Retinal pigment epithelial cell (primary cell): ENCODE measurements at regions not wholly inside any gene's neighbourhood (a gene's known extent, or its start where the extent isn't known, plus 50 kb on each side); places are given as distances from the start of the nearest gene placed in this dataset.
A peak's percentile ranks its signal among the peaks of the same experiment; 100 is the strongest.

Experiments
- DNase-seq: peaks from one replicate; pipeline ENCODE4 v3.0.0-alpha.2; 2010; ENCODE audit warnings: low read depth
- H3K4me3 ChIP-seq: 2 replicates; pipeline ENCODE4 v1.5.1; 2011; ENCODE audit warnings: mild to moderate bottlenecking, low read length, control low read depth, moderate library complexity
- CTCF ChIP-seq: conservative IDR thresholded peaks from 2 replicates; pipeline ENCODE4 v1.5.1; 2011; ENCODE audit warnings: low read depth, low read length, control low read depth, inconsistent platforms

GRCh38 chr20:40565682-40566040, 123.4 kb downstream of the MAFB start:
- no peak for TF ChIP-seq CTCF
- DNase-seq = no peak
- H3K4me3 ChIP-seq = no peak overlapping the region

- H3K4me3 ChIP-seq = no peak overlapping the region
- DNase-seq = peak; percentile 53
- TF ChIP-seq CTCF = no peak
Observed at GRCh38 chr20:40565001-40565681, 123.9 kb downstream of the MAFB start.

GRCh38 chr20:40563296-40563950, 125.6 kb downstream of the MAFB start:
- no peak for TF ChIP-seq CTCF
- no peak overlapping the region for H3K4me3 ChIP-seq
- DNase-seq = peak; percentile 38

GRCh38 chr20:40562031-40562430, 127.0 kb downstream of the MAFB start:
- DNase-seq = no peak
- TF ChIP-seq CTCF = no peak
- H3K4me3 ChIP-seq = no peak overlapping the region

- H3K4me3 ChIP-seq = no peak overlapping the region
- TF ChIP-seq CTCF = no peak
- DNase-seq = no peak
Observed at GRCh38 chr20:40561187-40561586, 127.8 kb downstream of the MAFB start.

- TF ChIP-seq CTCF = no peak
- DNase-seq = no peak
- no peak overlapping the region for H3K4me3 ChIP-seq
Observed at GRCh38 chr20:40558212-40558611, 130.8 kb downstream of the MAFB start.

- TF ChIP-seq CTCF = no peak
- DNase-seq = no peak
- H3K4me3 ChIP-seq = no peak overlapping the region
Observed at GRCh38 chr20:40551125-40551530, 137.9 kb downstream of the MAFB start.
